RWPE2 (cell line): ENCODE measurements at regions not wholly inside any gene's neighbourhood (a gene's known extent, or its start where the extent isn't known, plus 50 kb on each side); places are given as distances from the start of the nearest gene placed in this dataset.
"Not testable (repeated sequence)": the region's sequence is repeated elsewhere in the genome, so short reads cannot be mapped to it uniquely, and the experiment has no call there.

ENCODE experiments used
- ATAC-seq: fragments of 200-7000 bp; cut with Tn5 transposase; 3 replicates; pipeline ENCODE4 v1.9.1; 2021; ENCODE audit warnings: low read depth
- DNase-seq: peaks from one replicate; pipeline ENCODE4 v3.0.0-alpha.2; 2020; ENCODE audit warnings: low spot score
- H3K27ac ChIP-seq: fragments of 450-650 bp; 2 replicates; pipeline ENCODE4 v1.5.1; 2017; ENCODE audit warnings: mild to moderate bottlenecking; ENCODE audit not compliant: poor library complexity, severe bottlenecking
- H3K27me3 ChIP-seq: fragments of 250-450 bp; sonication (Bioruptor Pico); 2 replicates; pipeline ENCODE4 v1.5.1; 2021; ENCODE audit warnings: mild to moderate bottlenecking, moderate library complexity; ENCODE audit not compliant: insufficient read depth, poor library complexity, severe bottlenecking
- H3K36me3 ChIP-seq: fragments of 250-450 bp; sonication (Bioruptor Pico); 2 replicates; pipeline ENCODE4 v1.5.1; 2020; ENCODE audit warnings: low read depth, mild to moderate bottlenecking, moderate library complexity
- H3K4me1 ChIP-seq: fragments of 250-450 bp; sonication (Bioruptor Pico); 2 replicates; pipeline ENCODE4 v1.5.1; 2021; ENCODE audit warnings: mild to moderate bottlenecking, moderate library complexity; ENCODE audit not compliant: insufficient read depth, poor library complexity, severe bottlenecking
- H3K4me3 ChIP-seq: fragments of 250-450 bp; sonication (Bioruptor Pico); 2 replicates; pipeline ENCODE4 v1.5.1; 2021; ENCODE audit warnings: mild to moderate bottlenecking, moderate library complexity; ENCODE audit not compliant: severe bottlenecking
- H3K9me3 ChIP-seq: fragments of 250-450 bp; sonication (Bioruptor Pico); 2 replicates; pipeline ENCODE4 v1.5.1; 2021; ENCODE audit warnings: mild to moderate bottlenecking, moderate library complexity; ENCODE audit not compliant: severe bottlenecking
- TF ChIP-seq, protein P1 (sequence below): fragments of 450-650 bp; IDR thresholded peaks from one replicate; pipeline ENCODE4 v1.5.1; 2017; ENCODE audit warnings: mild to moderate bottlenecking, moderate library complexity; ENCODE audit not compliant: poor library complexity, severe bottlenecking

DNA sequence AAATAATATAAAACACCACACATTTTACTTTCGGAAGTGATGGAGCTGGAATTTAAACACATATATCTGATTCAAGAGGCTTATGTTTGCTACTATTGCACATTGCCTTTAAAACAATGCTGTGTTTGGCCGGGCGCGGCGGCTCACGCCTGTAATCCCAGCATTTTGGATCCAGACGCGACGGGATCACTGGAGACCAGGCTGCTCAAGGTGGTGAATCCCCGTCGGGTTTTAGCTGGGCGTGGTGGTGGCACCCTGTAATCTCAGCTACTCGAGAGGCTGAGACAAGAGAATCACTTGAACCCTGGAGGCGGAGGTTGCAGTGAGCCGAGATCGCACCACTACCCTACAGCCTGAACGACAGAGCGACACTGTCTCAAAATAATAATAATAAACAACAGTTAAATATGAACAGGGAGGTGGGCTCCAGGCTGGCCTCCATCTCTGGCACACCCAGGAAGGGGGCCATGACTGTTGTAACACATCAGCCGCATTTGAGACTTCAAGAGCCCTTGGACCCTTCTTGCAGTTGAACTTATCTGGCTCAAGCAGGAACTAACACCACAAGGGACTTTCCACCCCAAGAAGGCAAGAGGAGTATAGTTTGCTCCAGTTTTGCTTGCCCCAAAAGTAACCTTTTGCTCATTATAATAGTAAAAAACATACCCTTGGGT is 127.1 kb upstream of the ZNF184 start:
- H3K27me3 ChIP-seq: no peaks in the 10 kb centered on the region
- TF ChIP-seq, protein P1, sequence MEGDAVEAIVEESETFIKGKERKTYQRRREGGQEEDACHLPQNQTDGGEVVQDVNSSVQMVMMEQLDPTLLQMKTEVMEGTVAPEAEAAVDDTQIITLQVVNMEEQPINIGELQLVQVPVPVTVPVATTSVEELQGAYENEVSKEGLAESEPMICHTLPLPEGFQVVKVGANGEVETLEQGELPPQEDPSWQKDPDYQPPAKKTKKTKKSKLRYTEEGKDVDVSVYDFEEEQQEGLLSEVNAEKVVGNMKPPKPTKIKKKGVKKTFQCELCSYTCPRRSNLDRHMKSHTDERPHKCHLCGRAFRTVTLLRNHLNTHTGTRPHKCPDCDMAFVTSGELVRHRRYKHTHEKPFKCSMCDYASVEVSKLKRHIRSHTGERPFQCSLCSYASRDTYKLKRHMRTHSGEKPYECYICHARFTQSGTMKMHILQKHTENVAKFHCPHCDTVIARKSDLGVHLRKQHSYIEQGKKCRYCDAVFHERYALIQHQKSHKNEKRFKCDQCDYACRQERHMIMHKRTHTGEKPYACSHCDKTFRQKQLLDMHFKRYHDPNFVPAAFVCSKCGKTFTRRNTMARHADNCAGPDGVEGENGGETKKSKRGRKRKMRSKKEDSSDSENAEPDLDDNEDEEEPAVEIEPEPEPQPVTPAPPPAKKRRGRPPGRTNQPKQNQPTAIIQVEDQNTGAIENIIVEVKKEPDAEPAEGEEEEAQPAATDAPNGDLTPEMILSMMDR: no peak
- DNase-seq: no peak
- no peaks in the 10 kb centered on the region for H3K4me1 ChIP-seq
- H3K36me3 ChIP-seq: no peaks in the 10 kb centered on the region
- no peak for ATAC-seq
- H3K27ac ChIP-seq: no peak overlapping the region
- H3K4me3 ChIP-seq: no peak overlapping the region
- H3K9me3 ChIP-seq: no peaks in the 10 kb centered on the region

DNA sequence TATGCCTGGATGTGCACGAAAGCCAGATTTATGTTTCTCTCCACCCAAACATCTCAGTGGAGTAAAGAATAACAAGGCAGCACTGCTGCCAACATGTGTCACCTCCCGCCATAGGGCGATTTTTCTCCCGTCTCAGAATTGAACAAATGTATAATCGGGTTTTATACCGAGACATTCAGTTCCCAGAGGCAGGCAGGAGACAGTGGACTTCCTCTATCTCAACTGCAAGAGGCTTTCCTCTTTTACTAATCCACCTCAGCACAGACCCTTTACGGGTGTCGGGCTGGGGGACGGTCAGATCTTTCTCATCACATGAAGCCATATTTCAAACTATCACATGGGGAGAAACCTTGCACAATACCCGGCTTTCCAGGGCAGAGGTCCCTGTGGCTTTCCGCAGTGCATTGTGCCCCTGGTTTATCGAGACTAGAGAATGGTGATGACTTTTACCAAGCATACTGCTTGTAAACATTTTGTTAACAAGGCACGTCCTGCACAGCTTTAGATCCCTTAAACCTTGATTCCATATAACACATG is 124.2 kb upstream of the ZNF184 start:
- not testable (repeated sequence) for H3K4me1 ChIP-seq, H3K36me3 ChIP-seq, ATAC-seq, H3K27ac ChIP-seq, DNase-seq, H3K27me3 ChIP-seq, H3K9me3 ChIP-seq, H3K4me3 ChIP-seq

DNA sequence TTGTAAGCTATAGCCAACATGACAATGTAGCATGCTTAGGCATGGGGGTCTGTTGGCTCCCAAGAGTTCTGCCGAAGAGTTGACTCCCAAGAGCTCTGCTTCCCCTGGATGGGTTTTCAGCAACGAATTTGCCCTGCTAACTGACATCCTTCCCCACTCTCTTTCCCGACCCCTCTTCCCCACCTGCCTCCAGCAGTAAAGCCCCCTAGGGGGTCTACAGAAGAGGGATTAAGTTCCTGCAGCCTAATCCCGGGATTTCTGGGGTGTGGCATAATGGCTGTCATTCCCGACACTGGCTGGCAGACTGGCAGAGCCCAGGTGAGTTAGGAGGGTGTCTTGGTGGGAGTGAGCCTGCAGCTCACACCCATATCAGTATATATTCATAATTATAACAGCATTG is 121.0 kb upstream of the ZNF184 start:
- no peak for DNase-seq
- no peaks in the 10 kb centered on the region for H3K4me1 ChIP-seq
- TF ChIP-seq, protein P1: no peak
- ATAC-seq: no peak
- peak overlapping the region; percentile 42 for H3K4me3 ChIP-seq
- no peaks in the 10 kb centered on the region for H3K36me3 ChIP-seq
- H3K9me3 ChIP-seq: no peaks in the 10 kb centered on the region
- H3K27ac ChIP-seq: no peak overlapping the region
- H3K27me3 ChIP-seq: no peaks in the 10 kb centered on the region

DNA sequence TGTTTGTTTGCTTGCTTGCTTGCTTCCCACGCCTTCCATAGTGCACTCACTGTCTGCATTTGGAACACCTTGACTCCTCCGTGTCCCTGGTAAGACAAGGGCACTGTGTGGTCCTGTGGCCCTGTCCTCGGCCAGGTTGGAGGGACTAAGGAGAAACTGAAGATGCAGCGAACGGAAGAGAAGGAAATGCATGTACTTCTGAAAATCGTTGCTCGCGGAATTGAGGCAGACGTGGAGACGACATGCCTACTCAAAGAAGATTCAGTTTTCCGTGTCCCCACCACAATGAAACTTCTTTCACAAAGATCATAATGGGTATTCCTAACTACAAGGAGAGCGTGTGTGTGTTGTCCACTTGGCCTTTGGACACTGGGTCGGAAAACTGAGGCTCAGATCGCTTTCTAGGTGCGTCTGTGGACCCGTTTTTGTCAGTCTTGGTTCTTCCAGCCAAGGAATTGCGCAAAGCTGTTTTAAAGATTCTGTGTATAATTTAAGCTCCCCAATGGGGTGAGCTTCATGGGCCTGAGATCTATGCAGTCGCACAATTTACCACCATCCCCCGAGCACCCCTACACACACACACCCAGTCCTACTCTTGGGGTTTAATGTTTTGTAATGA is 120.4 kb upstream of the ZNF184 start:
- no peaks in the 10 kb centered on the region for H3K4me1 ChIP-seq
- H3K4me3 ChIP-seq: peak overlapping the region; percentile 42
- TF ChIP-seq, protein P1: no peak
- DNase-seq: no peak
- no peak overlapping the region for H3K27ac ChIP-seq
- no peaks in the 10 kb centered on the region for H3K27me3 ChIP-seq
- peak; percentile 30 for ATAC-seq
- no peaks in the 10 kb centered on the region for H3K9me3 ChIP-seq
- no peaks in the 10 kb centered on the region for H3K36me3 ChIP-seq

DNA sequence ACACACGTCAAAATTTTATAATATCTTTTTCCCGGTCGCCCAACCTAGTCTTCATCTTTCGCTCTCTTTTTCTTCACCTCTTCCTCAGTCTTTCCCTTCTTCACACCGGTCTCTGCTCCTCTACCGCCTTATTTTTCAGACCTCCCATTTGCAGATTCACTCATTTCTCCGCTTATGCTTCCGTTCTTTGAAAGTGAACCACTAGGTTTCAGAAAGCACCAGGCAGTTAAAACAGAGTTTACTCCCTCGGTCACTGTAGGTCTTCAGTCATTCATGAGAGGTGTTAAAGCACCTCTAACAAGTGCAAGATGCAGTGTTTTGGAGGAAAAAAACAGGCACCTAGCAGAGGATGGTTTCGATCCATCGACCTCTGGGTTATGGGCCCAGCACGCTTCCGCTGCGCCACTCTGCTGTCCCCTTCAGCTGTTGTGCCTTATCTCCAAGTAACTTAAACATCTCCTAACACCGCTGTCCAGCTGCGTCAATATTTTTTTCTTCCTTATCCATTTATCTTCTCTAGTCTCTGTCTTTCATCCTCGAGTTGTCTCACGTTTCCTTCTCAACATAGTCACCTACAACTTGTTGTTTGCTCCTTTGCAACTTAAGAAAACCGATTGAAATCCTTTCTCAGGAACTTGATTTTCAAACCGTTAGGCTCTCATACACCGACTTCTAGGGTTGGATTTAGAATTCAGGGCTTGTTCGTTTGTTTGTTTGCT is 119.7 kb upstream of the ZNF184 start:
- no peaks in the 10 kb centered on the region for H3K27me3 ChIP-seq
- no peaks in the 10 kb centered on the region for H3K9me3 ChIP-seq
- peak; percentile 85 for ATAC-seq
- no peaks in the 10 kb centered on the region for H3K4me1 ChIP-seq
- no peaks in the 10 kb centered on the region for H3K36me3 ChIP-seq
- H3K27ac ChIP-seq: no peak overlapping the region
- peak overlapping the region; percentile 42 for H3K4me3 ChIP-seq
- TF ChIP-seq, protein P1: no peak
- no peak for DNase-seq
